C4-2B (cell line): ENCODE measurements at regions not wholly inside any gene's neighbourhood (a gene's known extent, or its start where the extent isn't known, plus 50 kb on each side); places are given as distances from the start of the nearest gene placed in this dataset.

Experiments used
- H3K27ac ChIP-seq: fragments of 450-650 bp; 2 replicates; pipeline ENCODE4 v1.5.1; 2017
- CTCF ChIP-seq: fragments of 450-650 bp; conservative IDR thresholded peaks from 2 replicates; pipeline ENCODE4 v1.5.1; 2017; ENCODE audit warnings: mild to moderate bottlenecking
- ZFX ChIP-seq: fragments of 450-650 bp; IDR thresholded peaks from 2 replicates; pipeline ENCODE4 v1.6.1; 2017

- TF ChIP-seq ZFX (no peak), CTCF (no peak)
- no peak overlapping the region for H3K27ac ChIP-seq
Observed at GRCh38 chr14:61644834-61645233, 50.5 kb upstream of the HIF1A start.

- no peak overlapping the region for H3K27ac ChIP-seq
- TF ChIP-seq CTCF: no peak
- no peak for TF ChIP-seq ZFX
Observed at GRCh38 chr14:61645247-61645646, 50.1 kb upstream of the HIF1A start.
